Myocyte (in vitro differentiated cells): ENCODE measurements at regions not wholly inside any gene's neighbourhood (a gene's known extent, or its start where the extent isn't known, plus 50 kb on each side); places are given as distances from the start of the nearest gene placed in this dataset.

Source experiments
- DNase-seq: peaks from one replicate; pipeline ENCODE4 v3.0.0-alpha.2; 2012; ENCODE audit warnings: low read depth

DNA sequence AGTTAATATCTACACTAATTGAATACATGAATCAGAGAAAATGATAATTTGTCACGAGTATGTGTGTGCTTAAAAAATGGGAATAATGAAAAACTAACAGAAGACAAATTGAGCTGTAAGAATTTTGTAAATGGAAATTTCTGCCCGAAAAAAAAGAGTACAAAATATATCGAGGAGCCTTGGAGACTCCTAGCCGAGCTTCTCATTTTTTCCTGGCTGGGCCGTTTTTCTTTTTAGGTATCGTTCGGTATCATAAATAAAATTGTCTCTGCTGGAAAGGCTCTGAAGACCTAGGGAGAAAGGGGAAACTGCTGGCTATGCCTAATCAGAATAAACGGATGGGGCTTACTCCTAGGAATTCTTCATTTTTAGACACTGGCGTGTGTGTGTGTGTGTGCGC, 227.2 kb upstream of the RAG2 start:
- no peak for DNase-seq

DNA sequence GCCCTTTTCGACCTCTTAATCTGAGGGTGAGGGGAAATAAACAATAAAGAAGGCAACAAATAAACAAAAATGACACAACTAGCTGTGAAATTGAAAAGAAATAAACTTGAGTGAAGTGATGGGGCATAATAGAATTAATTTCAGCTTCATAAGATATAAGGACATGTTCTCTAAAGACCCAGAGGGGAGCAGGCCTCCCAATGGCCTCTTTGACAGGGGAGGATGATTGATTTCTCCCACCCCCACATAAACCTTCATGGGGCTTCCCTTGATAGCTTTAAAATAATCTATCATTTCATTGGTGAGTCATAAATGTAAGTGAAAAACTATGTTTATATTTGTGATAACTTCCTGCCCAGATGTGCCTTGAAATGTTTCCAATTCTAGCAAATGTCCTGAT, 226.3 kb upstream of the RAG2 start:
- DNase-seq, result no peak

DNA sequence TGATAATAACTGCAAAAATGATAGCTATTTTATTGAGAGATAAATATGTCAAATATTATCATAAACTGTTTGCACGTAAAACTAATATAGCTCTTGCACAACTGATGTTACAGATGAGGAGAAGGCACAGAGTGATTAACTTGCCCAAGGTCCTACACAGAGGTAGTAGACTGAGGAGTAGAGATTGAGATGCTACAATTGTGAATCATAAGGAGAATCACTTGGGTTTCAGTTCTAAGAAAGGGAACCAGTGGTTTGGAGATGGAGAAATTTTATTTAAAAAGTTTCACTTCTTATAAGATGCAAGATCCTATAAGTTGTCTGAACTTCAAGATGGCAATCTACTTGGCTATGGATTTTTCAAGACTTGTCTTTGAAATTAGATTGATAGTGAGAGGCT, 224.8 kb upstream of the RAG2 start:
- DNase-seq, result no peak

DNA sequence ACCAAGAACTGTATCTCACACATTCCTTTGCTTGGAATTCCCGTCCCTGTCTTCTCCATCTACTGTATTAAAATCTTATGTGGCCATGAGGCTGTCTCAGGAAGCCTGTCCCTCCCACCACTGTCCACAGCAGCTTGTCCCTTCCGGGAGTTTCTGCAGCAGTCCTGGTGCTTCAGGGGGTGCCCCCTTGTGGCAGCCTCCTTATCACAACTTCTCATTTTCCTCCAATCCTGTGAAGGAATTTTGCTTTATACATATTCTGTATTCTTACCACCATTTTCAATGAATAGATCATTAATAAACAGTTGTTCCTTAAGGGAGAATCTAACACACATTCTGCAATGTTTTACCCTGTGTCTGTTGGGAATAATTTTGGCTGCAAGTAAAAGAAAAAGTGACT, 220.4 kb upstream of the RAG2 start:
- no peak for DNase-seq

DNA sequence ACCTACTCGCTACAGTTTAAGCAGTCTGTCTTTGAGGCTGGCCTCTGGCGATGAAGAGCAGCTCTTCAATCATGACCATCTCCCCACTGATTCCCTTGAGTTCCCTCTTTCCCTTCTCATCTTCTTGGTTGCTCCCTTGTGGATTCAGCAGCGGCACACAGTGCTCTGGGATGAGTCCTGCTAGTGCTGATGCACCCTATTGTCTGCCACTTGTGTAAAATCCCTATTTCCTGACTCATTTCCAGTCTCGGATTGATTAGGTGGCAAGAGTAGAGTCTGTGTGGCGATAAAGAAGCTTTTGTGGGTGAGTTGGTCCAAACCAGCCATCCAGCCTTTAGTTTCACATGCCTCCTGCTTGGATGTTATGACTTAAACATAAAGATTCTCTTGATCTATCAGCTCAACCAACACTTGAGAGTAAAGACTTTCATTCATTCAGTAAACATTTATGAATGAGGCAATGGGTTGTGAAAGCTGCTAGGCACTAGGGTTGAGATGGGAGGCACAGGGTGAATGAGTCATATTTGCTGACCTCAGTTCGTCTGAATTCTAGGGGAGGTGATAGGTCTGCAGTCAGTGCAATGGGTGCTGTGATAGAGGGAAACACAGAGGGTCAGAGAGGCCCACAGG, 219.4 kb upstream of the RAG2 start:
- no peak for DNase-seq

DNA sequence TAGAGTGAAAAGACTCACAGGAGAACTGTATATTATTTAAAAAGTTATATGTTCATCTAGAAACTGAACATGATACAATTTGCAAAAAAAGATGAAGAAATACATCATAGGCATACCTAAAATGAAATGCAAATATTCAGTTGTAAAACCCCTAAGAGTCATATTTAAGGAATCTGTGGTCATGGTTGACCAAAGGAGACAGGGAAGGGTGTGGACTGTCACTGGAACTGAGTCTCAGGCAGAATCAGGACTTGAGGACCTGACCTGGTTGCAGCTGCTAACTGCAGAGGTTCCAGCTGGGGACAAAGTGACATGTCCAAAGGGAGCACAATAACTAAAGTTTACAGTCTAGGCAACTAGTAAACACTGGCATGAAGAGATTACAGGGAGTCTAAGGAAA, 211.3 kb upstream of the RAG2 start:
- no peak for DNase-seq

DNA sequence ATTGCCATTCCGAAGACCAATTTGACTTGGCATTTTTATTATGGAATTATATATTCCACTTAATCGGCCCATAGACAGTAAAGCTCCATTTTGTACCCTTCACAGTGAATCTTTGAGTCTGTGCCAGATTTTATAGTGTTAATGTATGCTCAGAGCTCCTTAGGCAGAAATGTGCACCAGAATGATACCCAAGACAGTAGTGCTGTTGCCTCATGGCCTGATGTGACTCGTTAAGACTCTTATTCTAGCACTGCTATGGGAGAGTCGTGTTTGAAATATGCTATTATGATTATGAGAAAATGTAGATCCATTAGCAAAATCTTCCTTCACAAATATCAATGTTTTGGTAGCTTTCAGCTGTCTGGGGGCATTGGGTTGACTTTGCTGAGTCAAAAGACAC, 209.8 kb upstream of the RAG2 start:
- DNase-seq, result no peak

DNA sequence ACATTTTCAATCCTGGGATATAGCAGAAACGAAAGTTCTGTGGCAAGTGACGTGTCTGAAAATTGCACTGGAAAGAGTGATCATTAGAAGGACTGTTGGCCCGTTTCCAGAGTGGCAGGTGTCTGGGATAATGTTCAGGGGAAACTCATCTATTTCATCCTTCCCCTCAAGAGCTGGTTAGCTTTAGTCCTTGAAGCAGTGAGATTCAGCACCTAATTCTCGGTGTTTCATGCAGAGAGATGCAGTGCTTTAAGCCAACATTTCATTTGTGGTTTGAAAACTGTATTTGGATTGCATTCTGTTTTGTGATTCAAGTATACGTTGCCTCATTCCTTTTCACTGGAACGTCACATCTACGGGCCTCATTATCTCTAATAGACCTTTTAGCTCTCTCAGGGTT, 205.0 kb upstream of the RAG2 start:
- DNase-seq, result no peak

DNA sequence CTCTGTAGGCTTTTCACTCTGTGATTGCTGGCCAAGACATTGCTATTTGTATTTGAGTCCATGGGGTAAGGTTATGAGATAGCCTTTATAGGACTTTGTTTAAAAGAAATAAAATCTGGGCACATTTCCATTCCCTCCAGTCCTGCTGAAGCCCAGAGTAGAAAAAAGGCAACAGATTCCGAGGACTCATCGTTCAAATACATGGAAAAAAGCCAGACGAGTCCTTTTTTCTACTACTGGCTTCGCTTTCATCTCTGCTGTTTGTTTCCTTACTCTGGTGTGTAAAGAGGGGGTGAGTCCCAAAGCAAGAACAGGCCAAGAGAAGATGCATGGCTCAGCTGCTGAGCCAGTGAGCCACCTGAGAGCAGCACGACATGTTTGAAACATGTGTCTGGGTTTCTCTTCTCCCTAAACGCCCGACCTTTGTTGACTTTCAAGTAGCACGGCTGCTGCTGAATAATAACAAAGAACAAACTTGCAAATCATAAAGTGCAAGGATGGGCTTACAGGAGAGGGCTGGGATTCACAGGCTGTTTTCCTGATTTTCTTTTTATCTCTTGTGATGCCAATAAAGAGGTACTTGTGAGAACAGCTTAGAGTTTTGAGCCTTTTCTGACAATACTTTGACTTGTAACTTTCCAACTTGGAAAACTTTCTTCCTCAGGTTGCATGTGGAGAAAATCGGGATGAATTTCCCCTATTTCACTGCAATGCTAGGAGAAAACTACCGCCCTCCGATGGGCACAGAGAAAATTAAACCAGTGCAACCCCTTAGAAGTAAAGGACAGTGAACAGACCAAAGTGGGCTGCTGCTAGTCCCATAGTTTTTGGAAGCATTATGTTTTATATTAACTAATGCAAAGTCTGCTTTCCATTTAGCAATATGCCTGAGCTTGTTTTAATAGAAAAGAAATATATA, 195.2 kb upstream of the RAG2 start:
- no peak for DNase-seq

DNA sequence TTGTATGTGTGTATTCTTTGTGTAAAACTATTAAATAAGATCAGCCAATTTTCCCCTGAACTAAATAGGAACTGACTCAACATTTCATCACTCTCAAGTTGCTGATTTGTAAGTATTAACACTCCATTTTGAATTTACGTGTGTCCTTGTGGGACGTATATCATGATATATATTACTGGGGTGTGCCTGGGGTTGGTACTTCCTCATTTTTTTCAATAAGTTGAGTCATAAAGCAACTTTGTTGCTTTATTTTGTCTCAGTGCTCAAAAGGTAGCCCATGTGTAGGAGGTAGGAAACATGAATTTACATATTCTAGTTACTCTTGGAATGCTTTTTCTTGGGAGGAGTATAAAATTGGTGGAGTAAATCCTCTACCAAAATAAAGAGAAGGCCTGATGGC, 193.9 kb upstream of the RAG2 start:
- no peak for DNase-seq

DNA sequence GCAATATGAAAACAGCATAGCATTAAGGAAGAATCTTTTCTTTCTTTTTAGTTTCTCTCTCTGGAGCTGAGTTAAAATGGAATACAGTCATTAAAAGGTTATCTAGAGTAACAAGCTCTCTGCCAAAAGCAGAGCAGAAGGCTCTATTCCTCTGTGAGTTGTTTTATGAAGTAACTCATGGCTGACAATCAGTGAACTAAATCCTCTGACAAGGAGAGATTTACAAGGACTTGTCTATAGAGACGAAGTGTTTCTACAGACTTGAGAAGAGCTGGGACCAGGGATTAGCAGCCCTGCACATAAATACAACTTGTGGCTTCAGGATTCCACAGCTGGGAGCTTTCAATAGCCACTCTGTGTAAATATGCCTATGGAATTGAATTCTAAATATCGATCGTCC, 192.5 kb upstream of the RAG2 start:
- no peak for DNase-seq

DNA sequence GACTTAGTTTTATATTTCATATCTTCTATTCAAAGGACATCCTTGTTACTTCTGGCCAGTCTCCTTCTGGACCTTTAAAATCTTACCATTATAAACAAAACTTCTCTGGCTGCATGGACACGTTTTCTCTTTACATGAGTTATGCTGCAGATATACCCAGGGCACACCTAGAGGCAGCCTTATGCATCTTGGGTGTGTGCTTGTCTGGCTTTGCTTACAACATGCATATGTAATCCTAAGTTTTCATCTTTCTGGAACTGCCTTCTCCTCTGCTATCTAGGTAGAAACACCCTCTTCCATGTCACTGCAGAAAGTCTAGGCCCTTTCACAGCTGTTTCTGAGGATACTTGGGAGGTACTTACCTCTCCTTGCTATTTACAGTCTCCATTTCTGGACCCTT, 185.8 kb upstream of the RAG2 start:
- no peak for DNase-seq

DNA sequence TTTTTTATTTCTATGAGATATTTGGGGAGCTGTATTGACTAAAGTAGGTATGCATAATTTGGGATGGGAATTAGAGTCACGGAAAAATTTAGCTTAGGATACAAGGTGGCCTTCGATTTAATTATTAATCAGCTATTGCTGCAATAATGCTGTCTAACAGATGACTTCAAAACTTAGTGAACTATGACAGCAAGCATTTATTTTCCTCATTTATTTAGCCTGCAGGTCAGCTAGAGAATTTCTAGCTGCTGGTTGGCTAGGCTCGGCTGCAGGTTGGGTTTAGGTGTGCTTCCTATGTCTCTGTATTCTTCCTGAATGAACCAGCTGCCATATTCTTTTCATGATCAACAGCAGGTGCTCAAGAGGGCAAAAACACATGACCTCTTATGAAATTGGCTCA, 181.8 kb upstream of the RAG2 start:
- no peak for DNase-seq

DNA sequence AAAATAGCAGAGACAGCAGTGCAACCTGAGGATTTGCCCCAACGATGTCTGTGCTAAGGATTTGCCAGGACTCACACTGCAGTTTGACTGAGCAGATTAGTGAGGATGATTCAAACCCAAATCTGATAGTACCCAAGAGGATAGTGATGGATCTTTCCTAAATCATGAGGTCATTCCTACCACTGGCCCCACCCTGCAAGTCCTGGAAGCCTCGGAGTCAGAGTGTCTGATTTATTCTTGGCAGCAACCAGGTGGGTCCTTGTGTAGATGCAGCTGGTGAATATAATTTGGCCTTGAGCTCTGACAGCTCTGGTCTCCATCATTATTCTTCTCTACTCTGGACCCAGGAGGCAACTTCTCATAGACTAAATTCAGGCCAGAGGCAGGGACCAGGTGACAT, 179.3 kb upstream of the RAG2 start:
- no peak for DNase-seq

DNA sequence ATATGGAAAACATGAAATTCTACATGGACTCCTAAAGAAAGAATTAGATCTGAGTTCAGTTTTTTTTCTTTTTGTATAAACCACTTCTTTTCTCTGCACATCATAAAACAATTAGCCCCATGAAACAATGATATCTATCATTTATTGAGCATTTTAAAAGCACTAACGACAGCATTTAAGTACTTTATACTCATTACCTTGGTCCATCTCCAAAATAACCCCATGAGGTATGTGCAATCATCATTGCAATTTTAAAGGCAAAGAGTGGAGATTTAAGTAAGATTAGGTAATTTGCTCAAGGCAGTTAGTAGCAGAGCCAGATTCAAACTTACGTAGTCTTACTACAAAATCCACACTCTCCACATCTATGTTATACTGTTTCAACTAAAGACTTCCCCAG, 177.7 kb upstream of the RAG2 start:
- DNase-seq, result no peak

DNA sequence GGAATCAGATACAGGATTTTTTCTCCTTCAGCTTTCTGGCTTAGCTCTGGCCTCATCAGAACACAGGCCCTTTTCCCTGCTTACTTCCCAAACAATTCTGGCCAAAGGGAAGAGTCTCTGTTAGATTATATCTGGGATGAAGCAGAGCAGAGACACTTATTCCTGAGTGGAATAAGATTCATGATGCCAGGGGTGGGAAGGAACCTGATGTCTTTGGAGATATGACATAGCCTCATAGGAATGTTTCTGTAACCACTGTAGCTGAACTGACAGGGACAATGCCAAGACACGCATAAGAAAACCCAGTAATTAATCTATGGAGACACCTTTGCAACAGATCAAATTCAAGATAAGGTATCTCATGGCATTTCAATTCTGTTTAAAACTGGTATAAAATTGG, 177.1 kb upstream of the RAG2 start:
- DNase-seq, result no peak

DNA sequence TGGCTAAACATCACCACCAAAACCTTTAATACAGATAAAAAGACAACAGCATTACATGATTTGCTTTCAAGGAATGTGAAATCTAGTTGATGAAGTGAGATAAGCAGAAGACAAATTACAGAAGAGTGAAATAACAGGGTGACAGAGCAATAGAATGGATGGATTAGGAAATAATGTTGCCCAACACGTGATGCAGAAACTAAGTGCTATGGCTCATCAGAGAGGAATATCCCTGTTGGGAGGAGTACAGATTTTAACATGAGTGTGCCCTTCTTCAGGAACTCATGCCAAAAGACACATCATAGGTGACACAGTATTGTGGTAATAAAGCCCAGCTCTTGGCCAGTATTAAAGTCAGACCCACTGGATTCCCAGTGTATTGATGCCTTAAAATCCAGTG, 176.6 kb upstream of the RAG2 start:
- no peak for DNase-seq

DNA sequence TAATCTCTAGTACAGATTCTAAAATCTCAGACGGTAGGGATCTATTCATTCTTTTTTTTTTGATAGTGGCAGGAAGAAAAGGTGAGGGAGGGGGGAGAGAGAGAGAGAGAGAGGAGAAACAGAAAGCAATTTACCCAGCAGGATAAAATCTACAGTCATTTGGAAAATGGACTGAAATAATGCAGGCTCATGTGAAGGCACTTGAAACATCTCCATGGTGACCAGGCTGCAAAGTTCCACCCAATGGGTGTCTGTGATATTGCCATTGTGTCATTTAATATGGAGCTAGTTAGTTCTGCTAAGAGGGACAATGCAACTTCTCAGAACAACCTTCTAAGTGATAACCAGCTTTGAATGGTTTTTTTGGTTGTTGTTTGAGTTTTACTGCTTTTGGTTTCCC, 165.2 kb upstream of the RAG2 start:
- no peak for DNase-seq

DNA sequence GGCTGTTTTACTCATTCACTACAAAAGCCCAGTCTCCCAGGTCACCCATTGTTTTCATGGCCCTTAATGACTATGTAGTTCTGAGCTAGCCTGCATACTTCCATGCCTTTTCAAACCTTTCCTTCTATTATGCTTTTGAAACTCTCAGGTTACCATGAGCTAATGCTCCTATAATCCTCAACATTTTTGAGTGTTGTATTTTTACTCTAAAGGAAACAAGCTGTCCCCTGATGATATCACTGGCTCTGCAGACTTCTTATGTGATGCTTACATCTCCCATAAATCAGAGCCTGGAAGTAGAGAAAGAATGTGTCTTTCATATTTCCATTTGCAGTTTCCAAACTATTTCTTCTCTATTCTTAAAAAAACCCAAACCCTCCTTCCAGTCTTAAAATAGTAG, 159.0 kb upstream of the RAG2 start:
- DNase-seq, result no peak

DNA sequence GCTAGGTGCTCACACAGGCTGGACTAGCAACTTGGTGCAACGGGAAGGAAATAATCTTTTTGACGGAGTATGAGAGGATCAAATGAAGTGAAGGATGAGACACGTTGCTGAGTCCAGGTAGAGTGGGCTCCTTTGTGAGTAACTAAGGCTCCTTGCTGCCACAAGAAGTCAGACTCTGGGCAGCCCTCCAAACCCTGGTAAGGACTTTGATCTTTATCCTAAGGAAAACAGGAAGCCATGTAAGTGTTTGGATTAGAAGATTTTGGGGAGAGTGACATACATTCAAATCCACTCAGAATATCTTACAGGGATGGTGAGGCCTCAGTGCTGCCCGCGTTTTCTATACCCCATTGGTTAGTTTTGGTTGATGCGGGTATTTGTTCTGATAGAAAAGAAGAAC, 155.9 kb upstream of the RAG2 start:
- DNase-seq, result no peak

DNA sequence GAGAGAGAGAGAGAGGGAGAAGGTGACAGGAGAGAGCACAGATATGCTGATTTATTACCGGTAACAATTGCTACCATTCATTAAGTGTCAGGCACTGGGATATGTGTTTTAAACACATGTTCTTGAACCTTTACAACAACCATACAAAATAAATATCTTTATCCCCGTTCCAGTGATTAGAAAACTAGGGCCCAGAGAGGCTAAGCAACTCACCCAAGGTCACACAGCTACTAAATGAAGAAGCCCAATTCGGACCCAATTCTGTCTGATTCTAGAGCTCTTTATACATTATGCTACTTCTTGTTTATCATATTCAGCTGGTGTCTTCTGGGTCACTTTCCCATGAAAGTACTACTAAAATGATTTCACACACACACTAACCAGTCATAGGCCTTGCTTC, 154.0 kb upstream of the RAG2 start:
- no peak for DNase-seq

DNA sequence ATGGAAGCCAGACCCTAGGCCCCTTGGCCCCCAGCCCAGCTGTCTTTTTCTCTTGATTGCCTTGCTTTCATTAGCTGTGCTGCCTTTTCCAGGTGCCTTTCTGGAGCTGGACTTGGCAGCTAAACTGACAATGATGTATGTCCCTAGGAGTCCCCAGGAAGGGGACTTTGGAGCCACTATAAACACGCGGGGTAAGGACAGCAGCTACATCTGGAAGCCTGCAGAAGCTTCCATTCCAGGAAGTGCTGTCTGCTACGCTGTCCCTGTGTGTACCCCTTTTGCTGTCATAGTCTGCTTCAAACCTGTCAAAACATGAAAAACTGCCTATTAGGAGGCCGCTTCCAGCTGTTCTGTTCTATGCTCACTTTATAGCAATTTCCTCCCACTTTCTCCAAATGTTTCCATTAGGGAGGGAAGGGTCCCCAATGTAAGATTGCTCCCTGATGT, 153.3 kb upstream of the RAG2 start:
- no peak for DNase-seq

DNA sequence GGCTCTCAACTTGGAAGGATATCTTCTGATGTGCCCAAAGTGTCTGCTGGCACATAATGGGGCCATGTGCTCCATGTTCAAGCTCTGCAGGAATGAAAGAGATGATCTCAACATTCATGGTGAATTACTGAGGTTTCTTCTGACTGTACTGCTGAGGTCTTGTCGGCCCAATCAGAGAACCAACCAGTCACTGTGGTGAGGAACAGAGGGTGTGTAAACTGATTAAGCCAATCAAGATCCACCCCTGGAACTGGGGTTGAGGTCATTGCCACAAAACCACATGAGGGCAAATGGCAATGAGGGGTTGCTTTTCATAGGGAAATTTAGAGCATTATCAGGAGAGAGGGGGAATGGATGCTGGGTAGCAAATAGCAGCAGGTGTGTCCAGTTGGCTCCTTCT, 152.3 kb upstream of the RAG2 start:
- DNase-seq, result peak; percentile 82
